ENCODE measurements at regions not wholly inside any gene's neighbourhood (a gene's known extent, or its start where the extent isn't known, plus 50 kb on each side); places are given as distances from the start of the nearest gene placed in this dataset.

GRCh38 chr3:816605-817004, 276.2 kb upstream of the CNTN6 start (continued):
- no peak for TF ChIP-seq NKRF (conservative IDR thresholded peaks at IDR 0.05)
- TF ChIP-seq CBX3 (IDR thresholded peaks at IDR 0.05; ENCODE audit: borderline replicate concordance, low read depth) = no peak
- no peak for TF ChIP-seq ZSCAN29 (IDR thresholded peaks at IDR 0.05)

GRCh38 chr3:834679-835078, 258.1 kb upstream of the CNTN6 start:
- Histone ChIP-seq H3K27me3 (replicated peaks in 1 of 2; ENCODE audit: control insufficient read depth in 2 of 2, insufficient read depth in 2 of 2, low read length in 1 of 2) (no peaks in the 10 kb centered on the region), H2AFZ (ENCODE audit: control insufficient read depth, low read depth, low read length) (no peak overlapping the region), H3K4me1 (ENCODE audit: control insufficient read depth, insufficient read depth, low read length) (no peaks in the 10 kb centered on the region), H3K9ac (ENCODE audit: control insufficient read depth, insufficient read depth, low read length) (no peak overlapping the region), H4K20me1 (ENCODE audit: control insufficient read depth, insufficient read depth) (no peaks in the 10 kb centered on the region), H3K4me2 (ENCODE audit: control insufficient read depth, insufficient read depth) (no peak overlapping the region), H3K27ac (ENCODE audit: control insufficient read depth, insufficient read depth) (no peak overlapping the region), H3K9me3 (replicated peaks; ENCODE audit: control insufficient read depth, insufficient read depth, low read length) (no peaks in the 10 kb centered on the region), H3K79me2 (ENCODE audit: control insufficient read depth, insufficient read depth, low read length) (no peaks in the 10 kb centered on the region), H3K4me3 (no peak overlapping the region), H3K36me3 (ENCODE audit: control insufficient read depth in 2 of 2, insufficient read depth in 2 of 2, low read length in 1 of 2) (no peaks in the 10 kb centered on the region)
- no peak for FAIRE-seq
- DNase-seq (ENCODE audit: low read depth, low spot score) = no peak
- no peak for TF ChIP-seq STAT3 (IDR thresholded peaks at IDR 0.05; ENCODE audit: low read depth, low read length)
- no peak for TF ChIP-seq JUNB (IDR thresholded peaks at IDR 0.05)
- no peak for TF ChIP-seq USF2 (IDR thresholded peaks at IDR 0.05; ENCODE audit: borderline replicate concordance, low read depth, low read length)
- TF ChIP-seq ZBED1 (IDR thresholded peaks at IDR 0.05; ENCODE audit: borderline replicate concordance) = no peak
- no peak for TF ChIP-seq REST (IDR thresholded peaks at IDR 0.05; ENCODE audit: low read depth, low read length)
- no TSS peak for BruUV-seq (replicated peaks)
- no peak for ATAC-seq
- ChIA-PET POLR2A (no interaction called here), CTCF (no interaction called here), SMC1A (ENCODE audit: uncharacterized antibody, unreplicated experiment) (interaction anchor here (0.6 kb wide), 1 partner anchor 613 kb away, joined by 4 read pairs; no protein-coding TSS in a partner anchor), RAD21 (ENCODE audit: unreplicated experiment) (no interaction called here)
- in situ Hi-C loops (cut with MboI) = no loop called here
- WGBS (ENCODE audit: insufficient coverage, insufficient replicate concordance, low lambda C conversion rate, missing lambda C conversion rate) = 0% methylated on average over 1 of the region's 1 CpG
- intact Hi-C loops (cut with micrococcal nuclease; ENCODE audit: unreplicated experiment) = no loop called here

All from GM12878 (cell line).